IMR-90 (cell line): ENCODE measurements at regions not wholly inside any gene's neighbourhood (a gene's known extent, or its start where the extent isn't known, plus 50 kb on each side); places are given as distances from the start of the nearest gene placed in this dataset.

Experiments used
- ATAC-seq: fragments of 200-7000 bp; cut with Tn5 transposase; 2 replicates; pipeline ENCODE4 v1.9.1; 2020; ENCODE audit warnings: low read depth, mild to moderate bottlenecking, moderate library complexity
- BruUV-seq: library from RNA; stranded (reverse); fragments of 400-500 nt; replicated peaks from 2 replicates; lab custom pipeline; 2021; lab: Mats Ljungman, UMichigan
- CTCF ChIA-PET: fragments of 300-600 bp; formaldehyde crosslinking; extraction: SDS; loops from one replicate; lab custom pipeline; 2021; ENCODE audit warnings: antibody characterized with exemption; lab: Yijun Ruan, JAX
- POLR2A ChIA-PET: fragments of 300-600 bp; sonication (Branson Sonifier 250); formaldehyde crosslinking; loops from one replicate; lab custom pipeline; 2022; ENCODE audit warnings: antibody characterized with exemption; ENCODE audit not compliant: unreplicated experiment; lab: Charles Lee
- DNase-seq: peaks from one replicate; pipeline ENCODE4 v3.0.0; 2013
- H2AFZ ChIP-seq: replicated peaks from 2 replicates; pipeline ENCODE3; 2013; ENCODE audit warnings: low read length, mild to moderate bottlenecking; ENCODE audit not compliant: poor library complexity
- H2AK5ac ChIP-seq: 2 replicates; pipeline ENCODE4 v1.6.1; 2013; ENCODE audit warnings: low read depth, low read length, inconsistent platforms
- H2AK9ac ChIP-seq: replicated peaks from 2 replicates; pipeline ENCODE3; 2013; ENCODE audit warnings: mild to moderate bottlenecking, low read depth, low read length, moderate library complexity; ENCODE audit not compliant: poor library complexity
- H2BK120ac ChIP-seq: 2 replicates; pipeline ENCODE4 v1.6.1; 2013; ENCODE audit warnings: low read depth, low read length, inconsistent platforms
- H2BK15ac ChIP-seq: 3 replicates; pipeline ENCODE4 v1.6.1; 2013; ENCODE audit warnings: low read depth, low read length, inconsistent platforms
- H2BK20ac ChIP-seq: 2 replicates; pipeline ENCODE4 v1.6.1; 2013; ENCODE audit warnings: low read depth, mild to moderate bottlenecking, inconsistent platforms, low read length, moderate library complexity
- H2BK5ac ChIP-seq: 2 replicates; pipeline ENCODE4 v1.6.1; 2013; ENCODE audit warnings: mild to moderate bottlenecking, low read depth, low read length, inconsistent platforms; ENCODE audit not compliant: poor library complexity, severe bottlenecking
- H3K14ac ChIP-seq: replicated peaks from 2 replicates; pipeline ENCODE4 v1.6.1; 2013; ENCODE audit warnings: low read depth, low read length, inconsistent platforms
- H3K18ac ChIP-seq: 2 replicates; pipeline ENCODE4 v1.6.1; 2013; ENCODE audit warnings: low read depth, low read length, control low read depth
- H3K23ac ChIP-seq: 2 replicates; pipeline ENCODE4 v1.6.1; 2013; ENCODE audit warnings: low read depth, low read length, inconsistent platforms
- H3K27ac ChIP-seq: 2 replicates; pipeline ENCODE4 v1.5.1; 2013; ENCODE audit warnings: mild to moderate bottlenecking, control low read depth, low read length; ENCODE audit not compliant: insufficient read depth
- H3K27me3 ChIP-seq: 2 replicates; pipeline ENCODE4 v1.6.1; 2013; ENCODE audit warnings: low read length; ENCODE audit not compliant: control insufficient read depth, insufficient read depth
- H3K36me3 ChIP-seq: 2 replicates; pipeline ENCODE4 v1.6.1; 2013; ENCODE audit warnings: low read length, mixed read lengths; ENCODE audit not compliant: control insufficient read depth, insufficient read depth
- H3K4ac ChIP-seq: 2 replicates; pipeline ENCODE4 v1.6.1; 2013; ENCODE audit warnings: low read depth, low read length, inconsistent platforms
- H3K4me1 ChIP-seq: 2 replicates; pipeline ENCODE4 v1.6.1; 2013; ENCODE audit warnings: low read length, mixed read lengths; ENCODE audit not compliant: control insufficient read depth, insufficient read depth
- H3K4me2 ChIP-seq: 2 replicates; pipeline ENCODE4 v1.6.1; 2013; ENCODE audit warnings: low read depth, mild to moderate bottlenecking, control low read depth, low read length, moderate library complexity
- H3K4me3 ChIP-seq: 2 replicates; pipeline ENCODE4 v1.5.1; 2013; ENCODE audit warnings: low read depth, mild to moderate bottlenecking, control low read depth, low read length, moderate library complexity; ENCODE audit not compliant: insufficient read depth
- H3K56ac ChIP-seq: 2 replicates; pipeline ENCODE4 v1.6.1; 2013; ENCODE audit warnings: low read length, inconsistent platforms; ENCODE audit not compliant: insufficient read depth; ENCODE audit errors: extremely low read depth
- H3K79me1 ChIP-seq, 2 experiments: 2 replicates each; pipeline ENCODE4 v1.6.1; 2013; ENCODE audit warnings: low read length in 2 of 2, inconsistent platforms in 1 of 2, low read depth in 1 of 2
- H3K9ac ChIP-seq: 2 replicates; pipeline ENCODE4 v1.6.1; 2013; ENCODE audit warnings: low read depth, low read length, control low read depth
- H3K9me1 ChIP-seq: 2 replicates; pipeline ENCODE4 v1.6.1; 2013; ENCODE audit warnings: low read length, inconsistent platforms; ENCODE audit not compliant: insufficient read depth
- H3K9me3 ChIP-seq: 2 replicates; pipeline ENCODE4 v1.6.1; 2013; ENCODE audit warnings: low read length; ENCODE audit not compliant: control insufficient read depth, insufficient read depth
- H4K20me1 ChIP-seq: 2 replicates; pipeline ENCODE4 v1.6.1; 2013; ENCODE audit warnings: low read length, inconsistent platforms; ENCODE audit not compliant: insufficient read depth
- H4K5ac ChIP-seq: 2 replicates; pipeline ENCODE4 v1.6.1; 2013; ENCODE audit warnings: mild to moderate bottlenecking, low read depth, low read length, control low read depth
- H4K8ac ChIP-seq, 2 experiments: 2 replicates each; pipeline ENCODE4 v1.6.1; 2013; ENCODE audit warnings: low read depth in 2 of 2, low read length in 2 of 2, control low read depth in 1 of 2, inconsistent platforms in 1 of 2
- H4K91ac ChIP-seq: 2 replicates; pipeline ENCODE4 v1.6.1; 2013; ENCODE audit warnings: low read depth, low read length, inconsistent platforms; ENCODE audit not compliant: insufficient read depth
- BHLHE40 ChIP-seq: fragments of 150-350 bp; IDR thresholded peaks from 2 replicates; pipeline ENCODE4 v1.6.1; 2016; ENCODE audit warnings: mild to moderate bottlenecking, low read depth, low read length
- CEBPB ChIP-seq: IDR thresholded peaks from 2 replicates; pipeline ENCODE4 v1.6.1; 2012; ENCODE audit warnings: low read depth, low read length, improper control_type of control experiment
- CTCF ChIP-seq: conservative IDR thresholded peaks from 2 replicates; pipeline ENCODE4 v1.5.1; 2012; ENCODE audit warnings: mild to moderate bottlenecking, low read depth, low read length, improper control_type of control experiment
- FOS ChIP-seq: fragments of 150-350 bp; IDR thresholded peaks from 2 replicates; pipeline ENCODE4 v1.6.1; 2016; ENCODE audit warnings: low read depth, low read length
- MAFK ChIP-seq: IDR thresholded peaks from 2 replicates; pipeline ENCODE4 v1.6.1; 2012; ENCODE audit warnings: low read depth, low read length, improper control_type of control experiment
- MAZ ChIP-seq: IDR thresholded peaks from 2 replicates; pipeline ENCODE4 v1.6.1; 2012; ENCODE audit warnings: low read depth, mild to moderate bottlenecking, low read length, improper control_type of control experiment, moderate library complexity, borderline replicate concordance
- MXI1 ChIP-seq: IDR thresholded peaks from 2 replicates; pipeline ENCODE4 v1.6.1; 2012; ENCODE audit warnings: low read depth, mild to moderate bottlenecking, low read length, moderate library complexity, borderline replicate concordance
- NFE2L2 ChIP-seq: fragments of 150-350 bp; IDR thresholded peaks from 2 replicates; pipeline ENCODE4 v1.6.1; 2016; ENCODE audit warnings: low read depth, mild to moderate bottlenecking, low read length
- POLR2A ChIP-seq: IDR thresholded peaks from 2 replicates; pipeline ENCODE4 v1.6.1; 2012; ENCODE audit warnings: mild to moderate bottlenecking, low read depth, low read length
- RCOR1 ChIP-seq: IDR thresholded peaks from 2 replicates; pipeline ENCODE4 v1.6.1; 2012; ENCODE audit warnings: mild to moderate bottlenecking, low read length, improper control_type of control experiment; ENCODE audit not compliant: insufficient replicate concordance
- RFX5 ChIP-seq: IDR thresholded peaks from 2 replicates; pipeline ENCODE4 v1.8.0; 2012; ENCODE audit warnings: low read depth, mild to moderate bottlenecking, low read length, moderate library complexity
- SMC3 ChIP-seq: fragments of 150-350 bp; IDR thresholded peaks from 2 replicates; pipeline ENCODE4 v1.6.1; 2016; ENCODE audit warnings: low read depth, mild to moderate bottlenecking, antibody characterized with exemption, low read length, moderate library complexity
- USF2 ChIP-seq: fragments of 150-350 bp; IDR thresholded peaks from 2 replicates; pipeline ENCODE4 v1.6.1; 2017; ENCODE audit warnings: mild to moderate bottlenecking, antibody characterized with exemption, low read length, low read depth
- WGBS, 2 experiments: methylation state at CpG; one replicate each; pipeline versions ENCODE4 v1.1.5 to v1.1.7; 2013; ENCODE audit warnings: missing lambda C conversion rate in 2 of 2; ENCODE audit not compliant: insufficient read length in 1 of 2; ENCODE audit errors: extremely low coverage in 2 of 2; 5-methylcytosine and 5-hydroxymethylcytosine counted together
- dilution Hi-C: fragments of 300-500 bp; cut with HindIII; formaldehyde crosslinking; loops from one replicate; pipeline ENCODE4 v1.14.3; 2018; ENCODE audit warnings: low sequenced_read_pairs; ENCODE audit not compliant: unreplicated experiment
- in situ Hi-C: fragments of 300-500 bp; cut with MboI; formaldehyde crosslinking; loops from 3 replicates; pipeline ENCODE4 v1.14.3; 2019; ENCODE audit warnings: low sequenced_read_pairs, inconsistent platforms, mixed read lengths
- intact Hi-C: fragments of 100-400 bp; cut with micrococcal nuclease; formaldehyde crosslinking; loops from 2 replicates; pipeline ENCODE4 v1.10.0; 2022

- Histone ChIP-seq H4K8ac (no peak overlapping the region), H3K4me1 (no peaks in the 10 kb centered on the region), H3K4ac (no peak overlapping the region), H2BK5ac (no peak overlapping the region), H3K27ac (no peak overlapping the region), H3K36me3 (no peaks in the 10 kb centered on the region), H4K91ac (no peak overlapping the region), H4K5ac (no peak overlapping the region), H2AK9ac (no peak overlapping the region), H2AK5ac (no peak overlapping the region), H3K56ac (no peak overlapping the region), H2BK20ac (no peak overlapping the region), H3K9ac (no peak overlapping the region), H2BK15ac (no peak overlapping the region), H2AFZ (no peak overlapping the region), H3K4me2 (no peak overlapping the region), H3K18ac (no peak overlapping the region), H3K23ac (no peak overlapping the region), H3K27me3 (no peaks in the 10 kb centered on the region), H3K14ac (no peak overlapping the region), H3K79me1 (no peaks in the 10 kb centered on the region), H4K20me1 (no peaks in the 10 kb centered on the region), H3K4me3 (no peak overlapping the region), H3K9me1 (no peaks in the 10 kb centered on the region), H2BK120ac (no peak overlapping the region), H3K9me3 (peaks cover 25% of the 10 kb centered on the region)
- in situ Hi-C loops (no loop called here), dilution Hi-C loops (no loop called here), intact Hi-C loops (no loop called here)
- BruUV-seq, result no TSS peak
- ATAC-seq, result no peak
- DNase-seq, result no peak
- CTCF ChIA-PET, result no interaction called here
- no CpG with 5 or more reads among the region's 3 CpGs for WGBS, 2 experiments
- no peak for TF ChIP-seq USF2
- no peak for TF ChIP-seq NFE2L2
- no peak for TF ChIP-seq MXI1
- TF ChIP-seq MAZ, result no peak
- TF ChIP-seq RCOR1, result no peak
- no peak for TF ChIP-seq POLR2A
- no peak for TF ChIP-seq MAFK
- TF ChIP-seq RFX5, result no peak
- no peak for TF ChIP-seq CTCF
- TF ChIP-seq CEBPB, result no peak
- TF ChIP-seq SMC3, result no peak
- TF ChIP-seq BHLHE40, result no peak
- TF ChIP-seq FOS, result no peak
- POLR2A ChIA-PET, result no interaction called here
Observed at GRCh38 chr5:3738919-3739318, 143.3 kb downstream of the IRX1 start.
